Stimulated activated naive CD4-positive, alpha-beta T cell treated with Interleukin-2 at 50 U/mL for 16 hours (primary cell): ENCODE measurements at regions not wholly inside any gene's neighbourhood (a gene's known extent, or its start where the extent isn't known, plus 50 kb on each side); places are given as distances from the start of the nearest gene placed in this dataset.

Experiments
- DNase-seq: peaks from one replicate; lab custom pipeline; 2025; lab: John Stamatoyannopoulos, UW

DNA sequence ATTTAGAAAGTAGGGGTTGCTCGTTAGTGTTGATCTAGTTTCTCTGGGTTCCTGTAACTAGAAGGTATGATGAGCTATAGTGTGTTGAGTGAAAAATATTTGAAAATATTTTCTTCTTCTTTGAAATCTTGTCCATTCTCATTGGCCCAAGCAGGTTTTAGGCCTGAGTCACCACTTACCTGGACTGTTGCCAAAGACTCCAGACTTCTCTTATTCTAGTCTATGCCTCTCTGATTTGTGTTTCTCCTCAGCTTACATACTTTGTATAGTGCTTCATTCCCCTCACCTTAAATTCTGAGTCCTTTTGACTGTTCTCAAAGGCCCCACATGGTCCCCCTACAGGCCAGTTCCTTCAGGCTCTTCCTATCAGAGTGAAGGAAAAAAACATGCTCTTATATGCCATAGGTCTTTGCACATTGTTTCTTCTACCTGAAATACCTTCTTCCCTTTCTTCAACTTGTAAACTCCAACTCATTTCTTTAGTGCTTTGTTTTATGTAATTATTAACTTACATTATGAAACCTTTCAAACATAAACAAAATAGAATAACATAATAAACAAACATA, 258.2 kb downstream of the PPP1R2C start:
- no peak for DNase-seq

DNA sequence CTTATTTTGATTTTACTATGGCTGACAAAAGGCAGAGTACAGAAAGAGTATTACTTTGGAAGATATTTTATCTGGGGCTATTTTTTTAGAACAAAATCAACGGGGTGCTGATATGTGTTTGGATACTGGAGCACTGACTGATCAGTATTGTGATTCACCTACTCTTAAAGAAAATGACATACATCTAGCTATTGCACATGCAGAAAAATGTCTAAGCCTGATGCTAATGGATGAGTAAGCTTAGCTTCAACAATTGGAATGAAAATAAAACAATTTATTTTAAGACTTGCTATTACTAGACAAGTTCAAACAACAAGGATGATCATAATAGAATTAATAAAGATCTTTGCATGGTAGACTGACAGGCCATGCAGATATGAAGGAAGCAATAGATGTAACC, 262.0 kb downstream of the PPP1R2C start:
- no peak for DNase-seq

DNA sequence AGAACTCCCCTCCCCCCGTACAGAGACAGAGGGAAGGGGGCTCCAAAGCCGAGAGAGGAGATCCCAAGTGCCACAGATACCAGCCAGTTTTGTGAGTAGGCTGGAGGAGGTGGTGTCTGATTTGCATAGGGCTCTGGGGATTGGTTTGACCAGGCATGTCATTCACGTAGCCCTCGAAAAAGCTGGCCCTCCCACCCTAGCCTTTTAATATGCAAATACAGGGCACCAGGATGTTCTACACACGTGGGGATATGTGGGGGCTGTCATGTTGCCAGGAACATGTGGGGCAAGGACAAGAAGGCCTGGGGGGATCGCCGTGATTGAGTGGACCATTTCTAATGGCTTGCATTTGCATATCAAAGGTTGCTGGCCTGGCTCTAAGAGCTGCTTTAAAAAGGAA, 272.9 kb downstream of the PPP1R2C start:
- DNase-seq = no peak

DNA sequence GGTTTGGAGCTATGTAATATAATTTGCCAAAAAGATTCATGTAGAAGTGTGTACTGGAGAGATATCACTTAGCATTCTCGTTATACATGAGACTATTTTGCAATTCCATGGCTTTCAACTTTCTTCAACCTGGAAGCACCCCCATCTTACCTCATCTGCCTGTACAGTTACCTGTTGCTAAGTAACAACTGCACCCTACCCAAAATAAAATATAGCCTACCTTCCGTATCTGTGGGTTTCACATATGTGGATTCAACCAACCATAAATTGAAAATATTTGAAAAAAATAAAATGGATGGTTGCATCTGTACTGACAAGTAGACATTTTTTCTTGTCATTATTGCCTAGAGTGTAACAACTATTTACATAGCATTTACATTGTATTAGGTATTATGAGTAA, 278.3 kb downstream of the PPP1R2C start:
- no peak for DNase-seq

DNA sequence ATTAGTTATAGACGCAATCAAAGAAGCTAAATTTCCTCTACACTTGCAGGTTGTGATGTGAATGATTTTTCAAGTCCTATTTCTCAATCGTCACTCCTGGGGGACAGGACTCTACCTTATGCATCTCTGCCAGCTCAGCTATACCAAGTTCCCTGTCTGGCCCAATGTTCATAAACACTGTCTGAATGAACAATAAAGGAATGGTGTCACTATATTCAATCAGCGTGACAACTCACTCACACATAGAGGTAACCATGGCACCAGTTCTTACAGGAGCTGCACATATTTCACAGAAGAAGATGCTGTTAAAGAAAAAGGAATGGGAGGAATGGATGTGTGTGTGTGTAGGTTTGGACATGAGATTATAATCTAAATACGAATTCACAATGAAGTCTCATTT, 280.6 kb downstream of the PPP1R2C start:
- DNase-seq = no peak

DNA sequence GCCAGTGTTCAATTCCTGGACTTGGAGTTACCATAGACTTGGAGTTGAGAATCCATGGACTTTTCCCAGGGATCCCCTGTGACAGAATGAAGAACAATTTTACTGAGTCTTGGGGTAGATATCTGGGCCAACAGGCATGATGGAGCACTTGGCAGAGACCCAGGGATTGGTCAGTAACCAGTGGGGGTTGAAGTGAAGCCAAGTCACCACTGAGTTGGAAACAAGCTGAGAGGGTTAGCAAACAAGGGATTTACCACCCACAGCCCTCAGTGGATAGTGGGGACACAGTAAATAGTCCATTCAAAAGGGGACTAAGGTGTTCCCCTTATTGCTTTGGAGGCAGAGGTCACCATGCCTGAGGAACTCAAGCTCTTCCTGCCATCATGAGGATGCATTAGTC, 281.7 kb downstream of the PPP1R2C start:
- DNase-seq = no peak

DNA sequence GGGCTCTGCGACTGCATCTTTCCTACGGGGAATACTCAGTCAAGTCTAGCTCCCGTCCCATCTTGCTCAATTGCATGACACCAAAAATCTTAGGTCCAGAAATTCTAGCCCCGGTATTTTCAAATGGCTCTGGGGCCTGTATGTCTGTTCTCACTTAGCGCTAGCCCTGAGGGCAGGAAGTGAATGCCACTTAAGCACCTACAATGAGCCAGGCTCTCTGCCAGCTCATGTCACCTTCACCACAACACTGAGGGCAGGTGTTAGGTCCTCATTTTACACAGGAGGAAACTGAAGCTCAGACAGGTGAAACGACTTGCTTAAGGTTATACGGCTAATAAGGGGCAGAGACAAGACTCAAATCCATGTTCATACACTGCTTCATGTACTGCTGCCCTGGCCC, 282.8 kb downstream of the PPP1R2C start:
- DNase-seq = no peak

DNA sequence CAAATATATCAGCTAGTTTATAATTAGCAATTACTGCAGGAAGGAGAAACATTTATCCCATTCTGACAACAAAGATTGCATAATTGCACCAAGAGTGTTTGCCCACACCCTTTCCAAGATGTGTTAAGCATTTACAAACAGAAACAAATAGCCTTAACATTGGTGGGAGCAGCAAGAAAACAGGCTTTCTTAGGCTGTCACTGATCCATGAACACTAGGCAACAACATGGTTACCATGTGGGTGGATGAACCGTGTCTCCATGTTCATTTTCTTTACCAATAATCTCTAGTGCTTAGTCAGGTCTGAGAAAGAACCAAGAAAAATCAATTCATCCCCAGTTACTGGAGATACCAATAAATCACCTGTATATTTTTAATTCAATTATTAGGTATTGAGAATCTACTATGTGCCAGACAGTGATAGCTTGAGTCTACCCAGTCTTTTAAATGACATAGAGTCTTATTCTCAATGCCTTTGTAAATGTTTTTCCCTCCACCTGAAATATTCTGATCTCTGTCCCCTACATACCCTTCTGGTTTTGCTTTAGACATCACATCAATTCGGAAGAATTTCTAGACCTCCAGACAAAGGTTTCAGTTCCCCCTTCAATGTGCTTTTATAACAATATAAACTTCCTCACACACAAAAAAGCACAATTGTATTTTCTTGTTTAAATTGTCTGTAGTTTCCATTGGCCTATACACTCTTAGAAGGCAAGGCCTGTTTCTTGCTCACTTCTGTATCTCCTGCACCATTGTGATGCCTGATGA, 286.6 kb downstream of the PPP1R2C start:
- no peak for DNase-seq

DNA sequence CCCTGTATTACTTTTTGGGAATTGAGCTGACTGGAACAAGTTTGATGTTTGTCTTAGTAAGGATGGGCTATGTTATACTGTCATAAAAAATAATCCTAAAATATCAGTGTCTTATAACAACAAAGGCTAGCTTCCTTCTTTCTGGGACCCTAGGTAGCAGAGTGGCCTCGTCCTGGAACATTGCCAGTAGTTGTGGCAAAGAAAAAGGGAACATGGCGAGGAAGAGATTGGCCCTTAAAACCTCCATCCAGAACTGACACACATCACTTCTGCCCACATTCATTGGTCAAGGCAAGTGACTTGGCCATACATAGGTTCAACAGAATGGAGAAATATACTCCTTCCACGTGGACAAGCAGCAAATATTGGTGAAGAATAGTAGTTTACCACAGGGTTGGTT, 287.9 kb downstream of the PPP1R2C start:
- DNase-seq = no peak

DNA sequence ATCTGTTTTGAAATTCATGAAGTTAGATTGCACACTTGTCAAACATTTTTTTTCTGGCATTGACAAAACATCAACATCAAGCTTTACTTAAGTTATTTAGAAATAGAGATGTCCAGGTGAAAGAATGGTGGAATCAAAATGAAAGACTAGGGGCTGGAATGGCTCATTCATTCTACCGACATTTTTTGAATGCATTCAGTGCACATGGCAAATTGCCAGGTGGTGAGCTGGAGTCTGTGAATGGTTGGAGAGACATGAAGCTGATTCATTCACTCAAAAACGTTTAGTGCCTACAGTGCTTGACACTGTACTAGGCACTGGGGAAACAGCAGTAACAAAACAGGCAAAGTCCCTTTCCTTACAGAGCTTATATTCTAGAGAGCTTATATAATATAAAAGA, 292.4 kb downstream of the PPP1R2C start:
- no peak for DNase-seq

DNA sequence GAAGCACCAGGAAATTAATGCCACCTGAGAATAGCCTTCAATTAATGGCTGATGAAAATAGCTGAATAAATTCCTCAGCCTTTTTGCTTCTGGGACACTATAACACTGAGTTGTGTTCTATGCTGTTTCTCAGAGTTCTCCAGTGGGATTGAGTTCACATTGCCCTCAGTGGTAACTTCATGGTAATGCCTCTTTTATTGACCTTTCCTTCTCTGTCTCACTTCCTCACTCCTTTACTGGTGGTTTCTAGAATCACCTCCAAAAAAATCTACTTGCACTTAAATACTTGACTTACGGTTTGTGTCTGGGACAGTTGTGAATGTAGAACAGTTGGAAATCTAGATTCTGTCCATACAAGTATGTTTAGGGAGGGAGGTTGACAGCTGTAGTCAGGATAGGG, 293.7 kb downstream of the PPP1R2C start:
- no peak for DNase-seq

DNA sequence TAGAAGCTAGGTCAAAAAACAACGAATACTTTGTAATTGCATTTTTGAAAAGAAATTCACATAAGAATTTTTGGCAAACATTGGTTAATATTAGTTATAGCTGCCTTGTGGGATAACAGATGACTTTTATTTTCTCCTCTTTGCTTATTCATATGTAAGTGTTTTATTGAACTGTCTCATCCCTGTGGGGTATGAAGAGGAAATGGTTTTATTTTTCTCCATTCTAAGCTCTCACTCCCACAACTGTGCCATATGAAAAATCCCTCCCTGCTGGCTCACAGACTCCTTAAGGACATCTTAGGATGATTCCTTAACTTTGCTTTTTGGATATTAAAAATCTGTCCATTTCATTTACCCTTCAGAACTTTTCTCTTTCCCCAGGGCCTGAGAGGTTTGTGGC, 300.6 kb downstream of the PPP1R2C start:
- DNase-seq = no peak

DNA sequence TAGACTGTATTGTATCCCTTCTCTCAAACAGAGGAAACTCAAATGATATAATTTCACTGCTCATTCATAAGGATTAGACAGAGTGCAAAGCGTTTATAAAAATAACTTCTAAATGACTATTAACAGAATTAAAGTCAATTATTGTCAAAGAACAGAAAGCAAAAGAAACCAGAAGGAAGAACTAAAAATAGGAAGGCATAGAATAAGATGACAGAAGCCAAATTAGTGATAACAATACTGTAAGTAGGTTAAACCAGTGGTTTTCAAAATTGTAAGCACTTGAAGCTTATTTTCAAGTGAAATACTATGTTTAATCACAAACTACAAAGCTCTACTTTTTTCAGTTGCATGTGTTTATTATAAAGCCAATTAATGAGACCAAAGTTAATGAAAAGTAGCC, 305.2 kb downstream of the PPP1R2C start:
- no peak for DNase-seq

DNA sequence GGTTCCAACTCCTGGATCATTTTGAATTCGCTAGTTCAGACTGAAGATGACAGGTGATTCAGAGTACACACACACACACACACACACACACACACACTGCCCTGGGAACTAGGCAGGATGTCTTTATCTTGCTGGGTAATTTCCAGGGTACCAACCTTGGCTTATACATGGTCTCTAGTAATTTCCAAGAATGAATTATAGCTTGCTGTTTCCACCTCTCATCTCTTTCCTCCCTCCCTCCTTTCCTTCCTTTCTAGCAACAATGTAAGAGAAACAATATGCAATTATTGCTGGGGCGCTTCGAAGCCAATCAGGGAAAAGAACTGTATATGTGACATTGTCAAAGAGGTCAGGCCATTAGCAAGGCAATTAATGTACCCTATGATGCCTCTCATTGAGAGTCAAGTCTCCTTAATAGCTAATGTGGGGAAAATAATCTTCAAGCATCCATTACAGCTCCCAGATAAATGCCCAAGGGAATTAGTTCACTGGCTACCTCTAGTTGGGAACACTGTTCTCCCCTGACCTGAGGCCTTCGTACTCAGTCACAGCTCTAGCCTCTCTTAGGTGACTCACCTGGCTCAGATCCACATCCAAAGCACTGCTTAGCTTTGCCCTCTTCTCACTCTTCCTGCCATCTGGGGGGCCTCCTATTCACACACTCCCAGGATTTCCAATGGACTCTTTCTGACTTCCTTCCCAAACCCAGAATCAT, 311.5 kb downstream of the PPP1R2C start:
- no peak for DNase-seq

DNA sequence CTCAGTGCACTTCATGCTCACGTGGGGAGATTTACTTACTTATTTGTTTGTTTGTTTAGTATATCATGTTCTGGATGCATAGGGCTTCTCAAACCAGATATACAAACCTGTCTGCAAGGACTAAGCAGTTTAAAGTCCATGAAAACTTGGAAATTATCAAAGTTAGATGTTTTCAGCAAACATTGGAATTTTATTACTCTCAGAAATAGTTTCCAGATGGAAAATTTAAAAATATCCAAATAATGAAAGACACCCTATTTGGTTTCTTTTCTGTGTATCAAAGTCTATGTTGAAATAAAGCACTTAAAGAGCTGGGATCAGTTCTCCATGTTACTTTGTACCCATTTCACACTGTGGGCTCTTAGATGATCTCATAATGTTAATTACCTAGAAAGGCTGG, 312.1 kb downstream of the PPP1R2C start:
- no peak for DNase-seq

DNA sequence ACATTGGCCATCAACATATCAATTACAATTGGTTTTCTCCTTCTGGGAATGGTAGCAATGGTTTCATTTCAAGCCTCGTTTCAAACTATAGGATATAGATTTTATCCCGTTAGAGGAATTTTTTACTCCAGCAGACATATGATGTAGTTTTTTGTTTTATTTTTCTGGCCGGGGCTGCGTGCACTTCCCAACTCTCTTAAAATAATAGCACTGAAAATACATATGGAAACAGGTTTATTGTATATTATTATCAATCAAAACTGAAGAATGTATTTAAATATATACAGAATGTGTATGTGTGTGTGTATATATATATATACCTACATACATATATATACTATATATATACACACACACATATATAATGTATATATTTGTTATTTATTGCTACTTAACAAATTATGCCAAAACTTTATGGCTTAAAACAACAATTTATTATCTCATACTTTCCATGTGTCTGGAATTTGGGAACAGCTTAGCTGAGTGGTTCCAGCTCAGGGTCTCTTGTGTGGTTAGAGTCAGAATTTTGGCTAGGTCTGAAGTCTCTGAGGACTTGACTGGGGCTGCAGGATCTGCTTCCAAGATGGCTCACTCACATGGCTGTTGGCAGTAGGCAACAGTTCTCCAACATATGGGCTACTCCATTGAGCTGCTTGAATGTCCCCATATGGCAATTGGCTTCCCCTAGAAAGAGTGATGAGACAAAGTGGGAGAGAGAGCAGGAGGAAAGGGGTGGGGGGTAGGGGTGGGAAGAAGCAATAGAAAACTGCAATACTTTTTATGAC, 314.1 kb downstream of the PPP1R2C start:
- no peak for DNase-seq

DNA sequence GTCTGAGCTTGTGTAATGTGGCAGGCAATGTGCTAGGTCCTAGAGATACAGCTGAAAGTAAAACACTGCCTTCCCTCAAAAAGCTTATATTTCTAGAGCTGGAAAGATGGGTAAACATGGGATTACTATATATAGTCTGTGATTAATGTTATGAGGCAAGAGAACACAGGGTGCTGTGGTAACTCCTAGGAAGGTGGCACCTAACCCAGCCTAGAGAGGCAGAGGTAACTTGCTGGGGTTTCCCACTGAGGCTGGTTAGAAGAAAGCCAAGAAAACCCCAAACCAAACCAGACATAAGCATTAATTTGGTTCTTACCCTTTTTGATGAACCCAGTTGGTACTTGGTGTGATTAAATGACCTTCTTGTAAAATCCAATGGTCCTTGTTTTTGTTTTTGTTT, 315.0 kb downstream of the PPP1R2C start:
- no peak for DNase-seq

DNA sequence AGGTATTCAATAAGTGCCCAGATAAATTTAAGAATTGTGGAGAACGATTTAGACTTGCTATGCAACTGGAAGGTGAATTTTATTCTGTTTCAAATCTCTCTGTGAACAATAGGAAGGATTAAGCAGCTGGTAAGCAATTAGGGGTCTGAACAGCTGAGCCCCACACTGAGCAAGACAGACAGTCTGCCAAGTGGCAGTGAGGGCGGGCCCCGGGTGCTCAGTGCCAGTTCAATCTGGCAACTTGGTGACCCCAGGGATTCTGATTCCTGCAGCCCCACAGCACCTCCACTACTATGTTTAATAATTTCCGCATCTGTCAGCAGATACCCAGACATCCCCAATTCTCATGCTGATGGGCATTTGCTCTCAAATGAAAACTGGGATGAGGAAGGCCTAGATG, 317.3 kb downstream of the PPP1R2C start:
- no peak for DNase-seq

DNA sequence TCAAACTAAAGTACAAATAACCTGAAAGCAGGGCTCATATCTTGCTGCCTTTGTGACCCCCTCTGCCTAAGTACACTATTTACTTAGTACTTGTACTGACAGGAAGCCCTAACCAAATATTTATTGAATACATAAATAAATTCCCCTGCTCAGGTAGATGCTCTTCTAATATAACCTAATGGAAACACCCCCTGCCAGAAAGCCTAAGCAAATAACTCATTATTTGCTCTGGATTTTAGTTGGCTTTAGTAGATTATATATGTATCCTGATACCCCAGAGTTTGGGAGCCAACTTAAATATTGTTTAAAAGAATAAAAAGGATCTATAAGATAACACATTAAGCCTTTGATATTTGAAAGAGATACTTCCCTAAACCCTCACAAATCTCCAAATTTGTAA, 318.2 kb downstream of the PPP1R2C start:
- DNase-seq = no peak

DNA sequence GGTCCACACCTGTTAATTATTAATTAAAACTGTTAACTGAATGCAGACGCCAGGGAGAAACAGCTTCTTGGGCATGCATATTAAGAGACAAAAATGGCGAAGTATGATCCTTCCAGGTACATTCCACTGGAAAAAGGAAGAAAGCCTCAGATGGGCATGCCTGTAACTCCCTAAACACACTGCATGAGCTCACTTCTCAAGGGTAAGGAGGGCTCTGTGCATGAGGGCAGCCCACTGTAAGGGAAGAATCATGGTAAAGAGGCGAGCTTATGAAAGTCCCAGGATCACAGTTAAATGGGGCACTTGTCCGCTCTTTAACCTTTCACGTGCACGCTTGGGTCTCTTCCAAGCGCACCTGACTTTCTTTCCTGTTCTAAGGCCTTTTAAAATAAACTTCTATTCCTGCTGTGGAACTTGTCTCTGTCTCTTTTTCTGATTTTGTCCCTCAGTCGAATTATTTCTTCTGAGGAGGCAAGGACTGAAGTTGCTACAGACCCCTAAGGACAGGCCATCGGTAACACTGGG, 321.7 kb downstream of the PPP1R2C start:
- DNase-seq = no peak

DNA sequence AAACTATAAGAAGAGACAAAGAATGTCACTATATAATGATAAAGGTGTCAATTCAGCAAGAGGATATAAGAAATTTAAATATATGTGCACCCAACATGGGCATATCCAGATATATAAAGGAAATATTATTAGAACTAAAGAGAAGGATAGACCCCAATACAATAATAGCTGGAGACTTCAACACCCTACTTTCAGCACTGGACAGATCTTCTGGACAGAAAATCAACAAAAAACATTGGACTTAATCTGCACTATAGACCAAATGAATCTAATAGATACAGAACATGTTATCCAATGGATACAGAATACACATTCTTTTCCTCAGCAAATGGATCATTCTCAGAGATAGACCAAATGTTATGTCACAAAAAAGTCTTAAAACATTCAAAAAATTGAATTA, 327.7 kb downstream of the PPP1R2C start:
- no peak for DNase-seq

DNA sequence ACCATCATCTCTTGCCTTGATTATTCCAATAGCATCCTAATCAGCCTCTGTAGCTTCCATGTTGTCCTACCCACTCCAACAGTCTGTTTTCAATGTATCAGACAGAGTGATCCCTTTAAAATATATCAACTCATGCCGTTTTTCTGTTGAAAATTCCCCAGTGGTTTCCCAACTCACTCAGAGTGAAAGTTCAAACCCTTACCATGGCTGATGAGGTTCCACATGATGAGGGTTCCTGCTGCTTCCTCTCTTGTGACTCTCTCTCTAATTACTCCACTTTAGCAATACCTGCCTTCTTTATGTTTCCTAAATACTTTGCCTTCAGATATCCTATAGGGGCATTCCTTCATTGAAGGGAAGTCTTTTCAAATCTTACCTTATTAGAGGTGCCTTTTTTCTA, 334.7 kb downstream of the PPP1R2C start:
- DNase-seq = no peak

DNA sequence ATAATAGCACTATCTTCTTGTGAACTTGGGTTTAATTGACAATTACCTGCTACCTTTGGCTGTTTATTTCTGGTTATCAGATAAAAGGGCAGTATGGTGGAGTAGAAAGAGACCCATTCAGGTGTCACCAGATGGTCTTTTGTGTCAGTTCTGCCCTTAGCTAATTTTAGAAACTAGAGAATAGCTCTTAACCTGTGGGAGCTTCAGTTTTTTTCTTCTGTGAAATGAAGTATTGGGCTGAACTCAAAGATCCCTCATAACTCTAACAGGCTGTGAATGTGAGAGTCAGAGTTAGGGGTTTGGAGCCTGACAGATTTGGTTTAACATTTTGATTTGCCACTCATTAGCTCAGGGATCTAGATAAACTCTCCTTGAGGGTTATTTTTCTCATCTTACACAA, 335.2 kb downstream of the PPP1R2C start:
- DNase-seq = no peak
